Left lung (tissue), 4 donors: ENCODE measurements at regions not wholly inside any gene's neighbourhood (a gene's known extent, or its start where the extent isn't known, plus 50 kb on each side); places are given as distances from the start of the nearest gene placed in this dataset.

Experiments used
- ATAC-seq: fragments of 200-7000 bp; cut with Tn5 transposase; one replicate; pipeline ENCODE4 v1.9.1; 2020; ENCODE audit warnings: moderate library complexity
- DNase-seq, 4 donors: peaks; one replicate each; pipeline ENCODE4 v3.0.0-alpha.2; 2013 to 2020
- H3K27ac ChIP-seq, 2 donors: fragments of 200-600 bp; sonication (generic) in 1 of 2; one replicate each; pipeline versions ENCODE4 v1.5.0 to v1.8.0; 2020 to 2021
- H3K27me3 ChIP-seq, 2 donors: fragments of 200-600 bp; sonication (generic) in 1 of 2; one replicate each; pipeline versions ENCODE4 v1.5.0 to v1.8.0; 2020 to 2021
- H3K36me3 ChIP-seq, 2 donors: fragments of 200-600 bp; sonication (generic) in 1 of 2; one replicate each; pipeline versions ENCODE4 v1.5.0 to v1.8.0; 2020 to 2021
- H3K4me1 ChIP-seq, 2 donors: fragments of 200-600 bp; one replicate each; pipeline ENCODE4 v1.8.0; 2021
- H3K4me3 ChIP-seq, 2 donors: fragments of 200-600 bp; sonication (generic) in 1 of 2; one replicate each; pipeline versions ENCODE4 v1.5.0 to v1.8.0; 2020 to 2021; ENCODE audit warnings: mild to moderate bottlenecking in 1 of 2
- H3K9me3 ChIP-seq, 2 donors: fragments of 200-600 bp; sonication (generic) in 1 of 2; one replicate each; pipeline versions ENCODE4 v1.5.0 to v1.8.0; 2020 to 2021
- CTCF ChIP-seq, 2 donors: fragments of 200-600 bp; sonication (generic) in 1 of 2; IDR thresholded peaks; one replicate each; pipeline versions ENCODE4 v1.5.0 to v1.8.0; 2021; ENCODE audit warnings: antibody characterized with exemption in 2 of 2
- intact Hi-C, 2 donors: fragments of 100-400 bp; cut with DNase I; formaldehyde crosslinking; loops; one replicate each; pipeline versions ENCODE4 v1.11.2 to v1.14.2; 2022
- donor health status: DM: no; HTN: yes; CAD: no.
- donor health status: DM: no; HTN: no; CAD: no.

GRCh38 chr17:71430281-71430680 is 690.5 kb upstream of the SOX9 start:
- ATAC-seq (no peak), DNase-seq (no peak)
- intact Hi-C loops = no loop called here
- H3K36me3 ChIP-seq = no peaks in the 10 kb centered on the region
- H3K27me3 ChIP-seq = no peaks in the 10 kb centered on the region
- no peak overlapping the region for H3K4me3 ChIP-seq
- H3K4me1 ChIP-seq = no peaks in the 10 kb centered on the region
- no peak overlapping the region for H3K27ac ChIP-seq
- peaks cover 0 to 11% of the 10 kb centered on the region in 2 donors for H3K9me3 ChIP-seq
- no peak for TF ChIP-seq CTCF (IDR thresholded peaks at IDR 0.05)

- Histone ChIP-seq H3K27me3 (no peaks in the 10 kb centered on the region), H3K36me3 (no peaks in the 10 kb centered on the region), H3K4me3 (no peak overlapping the region), H3K9me3 (peaks cover 0 to 11% of the 10 kb centered on the region in 2 donors), H3K4me1 (no peaks in the 10 kb centered on the region), H3K27ac (no peak overlapping the region)
- DNase-seq (no peak), ATAC-seq (no peak)
- no peak for TF ChIP-seq CTCF (IDR thresholded peaks at IDR 0.05)
- intact Hi-C loops = no loop called here
Measured at GRCh38 chr17:71431146-71431545, 689.7 kb upstream of the SOX9 start.

GRCh38 chr17:71432378-71433315 is 688.2 kb upstream of the SOX9 start:
- no peak overlapping the region for H3K27ac ChIP-seq
- H3K27me3 ChIP-seq = no peaks in the 10 kb centered on the region
- TF ChIP-seq CTCF (IDR thresholded peaks at IDR 0.05) = no peak
- ATAC-seq (no peak), DNase-seq (no peak)
- H3K9me3 ChIP-seq = peaks cover 0 to 11% of the 10 kb centered on the region in 2 donors
- no peak overlapping the region for H3K4me3 ChIP-seq
- intact Hi-C loops = no loop called here
- no peaks in the 10 kb centered on the region for H3K36me3 ChIP-seq
- H3K4me1 ChIP-seq = no peaks in the 10 kb centered on the region

GRCh38 chr17:71434716-71435115 is 686.1 kb upstream of the SOX9 start:
- Histone ChIP-seq H3K4me1 (peaks cover 0 to 4% of the 10 kb centered on the region in 2 donors), H3K4me3 (no peak overlapping the region)
- ATAC-seq = no peak

More at GRCh38 chr17:71434716-71435115, 686.1 kb upstream of the SOX9 start:
- peaks cover 0 to 2% of the 10 kb centered on the region in 2 donors for H3K9me3 ChIP-seq
- no peaks in the 10 kb centered on the region for H3K36me3 ChIP-seq
- intact Hi-C loops = no loop called here
- H3K27ac ChIP-seq = no peak overlapping the region
- no peak for TF ChIP-seq CTCF (IDR thresholded peaks at IDR 0.05)
- no peak for DNase-seq
- no peaks in the 10 kb centered on the region for H3K27me3 ChIP-seq
